SK-N-SH (cell line): ENCODE measurements at regions not wholly inside any gene's neighbourhood (a gene's known extent, or its start where the extent isn't known, plus 50 kb on each side); places are given as distances from the start of the nearest gene placed in this dataset.

Experiments used
- CTCF ChIA-PET: fragments of 300-600, 350-600 bp; formaldehyde crosslinking; extraction: SDS; loops from one replicate; lab custom pipeline; 2021; lab: Yijun Ruan, JAX
- POLR2A ChIA-PET: fragments of 350-600 bp; sonication (Branson Sonifier 250); formaldehyde crosslinking; extraction: SDS; loops from one replicate; lab custom pipeline; 2020; ENCODE audit warnings: antibody characterized with exemption, inconsistent platforms; lab: Yijun Ruan, JAX
- DNase-seq: peaks from one replicate; pipeline ENCODE4 v3.0.0; 2012
- H2AFZ ChIP-seq: fragments of 200-600 bp; sonication (generic); 2 replicates; pipeline ENCODE4 v1.8.1; 2016; ENCODE audit warnings: antibody characterized with exemption, mild to moderate bottlenecking, low read depth
- H3F3A ChIP-seq: fragments of 200-600 bp; sonication (generic); replicated peaks from 2 replicates; pipeline ENCODE3; 2016; ENCODE audit warnings: antibody characterized with exemption, mild to moderate bottlenecking; ENCODE audit not compliant: insufficient read depth
- H3K27ac ChIP-seq, 2 experiments: fragments of 200-500 bp in 1 of 2; fragments of 200-600 bp in 1 of 2; sonication (Bioruptor generic) in 1 of 2; sonication (generic), shearing (Covaris generic) in 1 of 2; 2 replicates each; pipeline versions ENCODE4 v1.5.1 to v1.6.1; 2014 to 2016; ENCODE audit warnings: low read depth in 2 of 2, inconsistent platforms in 1 of 2, low read length in 1 of 2, mild to moderate bottlenecking in 1 of 2, mixed read lengths in 1 of 2
- H3K27me3 ChIP-seq: fragments of 200-600 bp; sonication (generic), shearing (Covaris generic); 2 replicates; pipeline ENCODE4 v1.6.1; 2016; ENCODE audit warnings: mixed run types; ENCODE audit not compliant: insufficient read depth
- H3K36me3 ChIP-seq, 2 experiments: fragments of 200-500 bp in 1 of 2; fragments of 200-600 bp in 1 of 2; sonication (Bioruptor generic) in 1 of 2; sonication (generic) in 1 of 2; replicated peaks in 1 of 2; 2 replicates each; pipeline versions ENCODE3 to v1.5.1; 2014 to 2016; ENCODE audit warnings: low read length in 1 of 2, mild to moderate bottlenecking in 1 of 2; ENCODE audit not compliant: insufficient read depth in 2 of 2, control insufficient read depth in 1 of 2
- H3K4me1 ChIP-seq, 2 experiments: fragments of 200-500 bp in 1 of 2; fragments of 200-600 bp in 1 of 2; sonication (Bioruptor generic) in 1 of 2; sonication (generic), shearing (Covaris generic) in 1 of 2; 2 replicates each; pipeline versions ENCODE4 v1.5.1 to v1.6.1; 2014 to 2016; ENCODE audit warnings: low read depth in 1 of 2, low read length in 1 of 2, mixed run types in 1 of 2; ENCODE audit not compliant: insufficient read depth in 2 of 2, control insufficient read depth in 1 of 2
- H3K4me2 ChIP-seq: fragments of 200-600 bp; sonication (generic), shearing (Covaris generic); 2 replicates; pipeline ENCODE4 v1.6.1; 2017; ENCODE audit warnings: mixed run types
- H3K4me3 ChIP-seq, 2 experiments: fragments of 200-500 bp in 1 of 2; fragments of 200-600 bp in 1 of 2; sonication (Bioruptor generic) in 1 of 2; sonication (generic), shearing (Covaris generic) in 1 of 2; 2 replicates each; pipeline versions ENCODE4 v1.5.1 to v1.8.1; 2014 to 2016; ENCODE audit warnings: low read depth in 2 of 2, inconsistent platforms in 1 of 2, low read length in 1 of 2, mild to moderate bottlenecking in 1 of 2, mixed read lengths in 1 of 2, moderate library complexity in 1 of 2
- H3K79me2 ChIP-seq: fragments of 200-600 bp; sonication (generic); 2 replicates; pipeline ENCODE4 v1.8.1; 2017; ENCODE audit warnings: mild to moderate bottlenecking; ENCODE audit not compliant: insufficient read depth
- H3K9ac ChIP-seq: fragments of 200-600 bp; sonication (generic); 2 replicates; pipeline ENCODE4 v1.6.1; 2017; ENCODE audit warnings: mixed run types
- H3K9me2 ChIP-seq: fragments of 200-600 bp; sonication (generic); 2 replicates; pipeline ENCODE4 v1.6.1; 2017; ENCODE audit warnings: mixed run types
- H3K9me3 ChIP-seq: fragments of 200-600 bp; sonication (generic); 2 replicates; pipeline ENCODE4 v1.6.1; 2017; ENCODE audit warnings: mixed run types, mild to moderate bottlenecking, moderate library complexity
- H4K20me1 ChIP-seq: fragments of 200-600 bp; sonication (generic); 2 replicates; pipeline ENCODE4 v1.6.1; 2017; ENCODE audit warnings: mild to moderate bottlenecking, mixed run types; ENCODE audit not compliant: insufficient read depth
- CHD2 ChIP-seq: fragments of 150-350 bp; IDR thresholded peaks from 2 replicates; pipeline ENCODE4 v1.6.1; 2018; ENCODE audit warnings: low read length; ENCODE audit not compliant: partially characterized antibody
- ELF1 ChIP-seq: IDR thresholded peaks from 2 replicates; pipeline ENCODE4 v1.4.0; 2012
- EP300 ChIP-seq, 2 experiments: IDR thresholded peaks; 2 replicates each; pipeline versions ENCODE4 v1.4.0 to v1.6.1; 2012; ENCODE audit warnings: borderline replicate concordance in 1 of 2, low read depth in 1 of 2, low read length in 1 of 2
- GABPA ChIP-seq: IDR thresholded peaks from 2 replicates; pipeline ENCODE4 v1.4.0; 2012; ENCODE audit warnings: low read depth, mild to moderate bottlenecking
- GATA2 ChIP-seq: sonication (generic); formaldehyde crosslinking; IDR thresholded peaks from 2 replicates; pipeline ENCODE4 v1.5.0; 2020; ENCODE audit warnings: mild to moderate bottlenecking, missing genetic modification reagents
- JUND ChIP-seq: IDR thresholded peaks from 2 replicates; pipeline ENCODE4 v1.4.0; 2012
- MXI1 ChIP-seq: IDR thresholded peaks from 2 replicates; pipeline ENCODE4 v1.6.1; 2012; ENCODE audit warnings: mild to moderate bottlenecking, low read depth, low read length, improper control_type of control experiment
- NRF1 ChIP-seq: IDR thresholded peaks from 2 replicates; pipeline ENCODE4 v1.6.1; 2012; ENCODE audit warnings: low read depth, mild to moderate bottlenecking, low read length
- POLR2AphosphoS5 ChIP-seq: IDR thresholded peaks from 2 replicates; pipeline ENCODE4 v1.6.1; 2012; ENCODE audit warnings: low read depth, low read length
- SIN3A ChIP-seq: IDR thresholded peaks from 2 replicates; pipeline ENCODE4 v1.6.1; 2012; ENCODE audit warnings: low read depth, mild to moderate bottlenecking, low read length, moderate library complexity, borderline replicate concordance
- TAF1 ChIP-seq: IDR thresholded peaks from 2 replicates; pipeline ENCODE4 v1.6.1; 2012; ENCODE audit warnings: low read depth, mild to moderate bottlenecking, low read length, moderate library complexity, borderline replicate concordance
- YY1 ChIP-seq: IDR thresholded peaks from 2 replicates; pipeline ENCODE4 v1.4.0; 2012; ENCODE audit warnings: low read depth, mild to moderate bottlenecking
- WGBS: methylation state at CpG from one replicate; pipeline ENCODE4 v1.1.6; 2017; ENCODE audit warnings: low lambda C conversion rate; 5-methylcytosine and 5-hydroxymethylcytosine counted together
- TF ChIP-seq, protein P1 (sequence below): IDR thresholded peaks from 2 replicates; pipeline ENCODE4 v1.4.0; 2012; ENCODE audit warnings: low read depth, borderline replicate concordance
- TF ChIP-seq, protein P2 (sequence below): fragments of 150-350 bp; IDR thresholded peaks from 2 replicates; pipeline ENCODE4 v1.6.1; 2016; ENCODE audit warnings: mild to moderate bottlenecking, low read depth, low read length
- TF ChIP-seq, protein P3 (sequence below): IDR thresholded peaks from 2 replicates; pipeline ENCODE4 v1.4.0; 2012; ENCODE audit warnings: low read depth
- TF ChIP-seq, protein P4 (sequence below): fragments of 150-350 bp; IDR thresholded peaks from 2 replicates; pipeline ENCODE4 v1.6.1; 2017; ENCODE audit warnings: antibody characterized with exemption, low read length, low read depth, borderline replicate concordance
- TF ChIP-seq, protein P5 (sequence below): IDR thresholded peaks from 2 replicates; pipeline ENCODE4 v1.4.0; 2012; ENCODE audit warnings: low read depth, borderline replicate concordance
- TF ChIP-seq, protein P6 (sequence below): IDR thresholded peaks from 2 replicates; pipeline ENCODE4 v1.6.1; 2012; ENCODE audit warnings: mild to moderate bottlenecking, low read depth, low read length, moderate library complexity

DNA sequence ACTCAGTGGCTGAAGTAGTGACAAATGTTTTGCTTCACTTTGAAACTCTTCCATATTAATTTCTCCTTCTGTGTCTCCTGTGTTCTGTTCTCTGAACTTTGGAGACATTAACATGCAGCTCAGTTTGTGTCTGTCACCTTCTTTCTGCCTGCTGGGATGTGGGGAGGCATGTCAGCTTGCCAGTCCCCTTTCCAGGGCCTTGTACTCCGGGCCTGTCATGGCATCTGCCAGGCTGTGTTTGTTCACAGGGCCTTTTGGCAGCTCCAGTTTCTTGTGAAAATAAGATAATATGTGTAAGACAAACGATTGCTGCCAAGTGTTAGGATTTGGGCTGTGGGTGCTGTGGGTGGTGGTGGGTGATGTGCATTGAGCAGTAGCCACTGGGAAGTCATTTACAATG is 76.1 kb upstream of the ELMO1 start:
- H3K9me2 ChIP-seq, result no peaks in the 10 kb centered on the region
- H3K9ac ChIP-seq, result no peak overlapping the region
- H3K9me3 ChIP-seq, result peaks cover 9% of the 10 kb centered on the region
- no peaks in the 10 kb centered on the region for H3K79me2 ChIP-seq
- H3K4me3 ChIP-seq, result no peak overlapping the region
- H3K27me3 ChIP-seq, result no peaks in the 10 kb centered on the region
- H3K36me3 ChIP-seq, result no peaks in the 10 kb centered on the region
- H2AFZ ChIP-seq, result no peak overlapping the region
- no peaks in the 10 kb centered on the region for H4K20me1 ChIP-seq
- no peaks in the 10 kb centered on the region for H3F3A ChIP-seq
- TF ChIP-seq, protein P1, sequence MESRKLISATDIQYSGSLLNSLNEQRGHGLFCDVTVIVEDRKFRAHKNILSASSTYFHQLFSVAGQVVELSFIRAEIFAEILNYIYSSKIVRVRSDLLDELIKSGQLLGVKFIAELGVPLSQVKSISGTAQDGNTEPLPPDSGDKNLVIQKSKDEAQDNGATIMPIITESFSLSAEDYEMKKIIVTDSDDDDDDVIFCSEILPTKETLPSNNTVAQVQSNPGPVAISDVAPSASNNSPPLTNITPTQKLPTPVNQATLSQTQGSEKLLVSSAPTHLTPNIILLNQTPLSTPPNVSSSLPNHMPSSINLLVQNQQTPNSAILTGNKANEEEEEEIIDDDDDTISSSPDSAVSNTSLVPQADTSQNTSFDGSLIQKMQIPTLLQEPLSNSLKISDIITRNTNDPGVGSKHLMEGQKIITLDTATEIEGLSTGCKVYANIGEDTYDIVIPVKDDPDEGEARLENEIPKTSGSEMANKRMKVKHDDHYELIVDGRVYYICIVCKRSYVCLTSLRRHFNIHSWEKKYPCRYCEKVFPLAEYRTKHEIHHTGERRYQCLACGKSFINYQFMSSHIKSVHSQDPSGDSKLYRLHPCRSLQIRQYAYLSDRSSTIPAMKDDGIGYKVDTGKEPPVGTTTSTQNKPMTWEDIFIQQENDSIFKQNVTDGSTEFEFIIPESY, result no peak
- TF ChIP-seq SIN3A (no peak), GABPA (no peak), JUND (no peak), EP300 (IDR thresholded peaks at IDR 0.05; ENCODE audit: borderline replicate concordance in 1 of 2, low read depth in 1 of 2, low read length in 1 of 2) (no peak), TAF1 (no peak), CHD2 (no peak), YY1 (no peak), POLR2AphosphoS5 (no peak), GATA2 (CRISPR knock-in tag) (no peak), MXI1 (no peak), ELF1 (no peak), NRF1 (no peak)
- TF ChIP-seq, protein P2, sequence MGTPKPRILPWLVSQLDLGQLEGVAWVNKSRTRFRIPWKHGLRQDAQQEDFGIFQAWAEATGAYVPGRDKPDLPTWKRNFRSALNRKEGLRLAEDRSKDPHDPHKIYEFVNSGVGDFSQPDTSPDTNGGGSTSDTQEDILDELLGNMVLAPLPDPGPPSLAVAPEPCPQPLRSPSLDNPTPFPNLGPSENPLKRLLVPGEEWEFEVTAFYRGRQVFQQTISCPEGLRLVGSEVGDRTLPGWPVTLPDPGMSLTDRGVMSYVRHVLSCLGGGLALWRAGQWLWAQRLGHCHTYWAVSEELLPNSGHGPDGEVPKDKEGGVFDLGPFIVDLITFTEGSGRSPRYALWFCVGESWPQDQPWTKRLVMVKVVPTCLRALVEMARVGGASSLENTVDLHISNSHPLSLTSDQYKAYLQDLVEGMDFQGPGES, result no peak
- TF ChIP-seq, protein P3, sequence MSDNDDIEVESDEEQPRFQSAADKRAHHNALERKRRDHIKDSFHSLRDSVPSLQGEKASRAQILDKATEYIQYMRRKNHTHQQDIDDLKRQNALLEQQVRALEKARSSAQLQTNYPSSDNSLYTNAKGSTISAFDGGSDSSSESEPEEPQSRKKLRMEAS, result no peak
- TF ChIP-seq, protein P4, sequence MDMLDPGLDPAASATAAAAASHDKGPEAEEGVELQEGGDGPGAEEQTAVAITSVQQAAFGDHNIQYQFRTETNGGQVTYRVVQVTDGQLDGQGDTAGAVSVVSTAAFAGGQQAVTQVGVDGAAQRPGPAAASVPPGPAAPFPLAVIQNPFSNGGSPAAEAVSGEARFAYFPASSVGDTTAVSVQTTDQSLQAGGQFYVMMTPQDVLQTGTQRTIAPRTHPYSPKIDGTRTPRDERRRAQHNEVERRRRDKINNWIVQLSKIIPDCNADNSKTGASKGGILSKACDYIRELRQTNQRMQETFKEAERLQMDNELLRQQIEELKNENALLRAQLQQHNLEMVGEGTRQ, result no peak
- TF ChIP-seq, protein P5, sequence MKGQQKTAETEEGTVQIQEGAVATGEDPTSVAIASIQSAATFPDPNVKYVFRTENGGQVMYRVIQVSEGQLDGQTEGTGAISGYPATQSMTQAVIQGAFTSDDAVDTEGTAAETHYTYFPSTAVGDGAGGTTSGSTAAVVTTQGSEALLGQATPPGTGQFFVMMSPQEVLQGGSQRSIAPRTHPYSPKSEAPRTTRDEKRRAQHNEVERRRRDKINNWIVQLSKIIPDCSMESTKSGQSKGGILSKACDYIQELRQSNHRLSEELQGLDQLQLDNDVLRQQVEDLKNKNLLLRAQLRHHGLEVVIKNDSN, result no peak
- TF ChIP-seq, protein P6, sequence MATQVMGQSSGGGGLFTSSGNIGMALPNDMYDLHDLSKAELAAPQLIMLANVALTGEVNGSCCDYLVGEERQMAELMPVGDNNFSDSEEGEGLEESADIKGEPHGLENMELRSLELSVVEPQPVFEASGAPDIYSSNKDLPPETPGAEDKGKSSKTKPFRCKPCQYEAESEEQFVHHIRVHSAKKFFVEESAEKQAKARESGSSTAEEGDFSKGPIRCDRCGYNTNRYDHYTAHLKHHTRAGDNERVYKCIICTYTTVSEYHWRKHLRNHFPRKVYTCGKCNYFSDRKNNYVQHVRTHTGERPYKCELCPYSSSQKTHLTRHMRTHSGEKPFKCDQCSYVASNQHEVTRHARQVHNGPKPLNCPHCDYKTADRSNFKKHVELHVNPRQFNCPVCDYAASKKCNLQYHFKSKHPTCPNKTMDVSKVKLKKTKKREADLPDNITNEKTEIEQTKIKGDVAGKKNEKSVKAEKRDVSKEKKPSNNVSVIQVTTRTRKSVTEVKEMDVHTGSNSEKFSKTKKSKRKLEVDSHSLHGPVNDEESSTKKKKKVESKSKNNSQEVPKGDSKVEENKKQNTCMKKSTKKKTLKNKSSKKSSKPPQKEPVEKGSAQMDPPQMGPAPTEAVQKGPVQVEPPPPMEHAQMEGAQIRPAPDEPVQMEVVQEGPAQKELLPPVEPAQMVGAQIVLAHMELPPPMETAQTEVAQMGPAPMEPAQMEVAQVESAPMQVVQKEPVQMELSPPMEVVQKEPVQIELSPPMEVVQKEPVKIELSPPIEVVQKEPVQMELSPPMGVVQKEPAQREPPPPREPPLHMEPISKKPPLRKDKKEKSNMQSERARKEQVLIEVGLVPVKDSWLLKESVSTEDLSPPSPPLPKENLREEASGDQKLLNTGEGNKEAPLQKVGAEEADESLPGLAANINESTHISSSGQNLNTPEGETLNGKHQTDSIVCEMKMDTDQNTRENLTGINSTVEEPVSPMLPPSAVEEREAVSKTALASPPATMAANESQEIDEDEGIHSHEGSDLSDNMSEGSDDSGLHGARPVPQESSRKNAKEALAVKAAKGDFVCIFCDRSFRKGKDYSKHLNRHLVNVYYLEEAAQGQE, result no peak
- no peak for DNase-seq
- ChIA-PET CTCF (interaction anchor here (0.7 to 1.5 kb wide), 4 partner anchors 18 to 290 kb away, joined by 3 read pairs; no protein-coding TSS in a partner anchor), POLR2A (no interaction called here)
- 5% methylated on average over 2 of the region's 2 CpGs for WGBS
- no peak overlapping the region for H3K4me2 ChIP-seq
- no peaks in the 10 kb centered on the region for H3K4me1 ChIP-seq
- H3K27ac ChIP-seq, result no peak overlapping the region
